Esophagus (tissue), 2 donors: ENCODE measurements at regions not wholly inside any gene's neighbourhood (a gene's known extent, or its start where the extent isn't known, plus 50 kb on each side); places are given as distances from the start of the nearest gene placed in this dataset.

ENCODE experiments used
- H3K27ac ChIP-seq, 2 donors: one replicate each; pipeline ENCODE4 v1.5.1; 2013; ENCODE audit warnings: low read depth in 2 of 2, mild to moderate bottlenecking in 2 of 2, inconsistent platforms in 1 of 2, low read length in 1 of 2, moderate library complexity in 1 of 2
- H3K27me3 ChIP-seq, 2 donors: one replicate each; pipeline ENCODE4 v1.6.1; 2013; ENCODE audit warnings: low read length in 2 of 2, control low read depth in 1 of 2, mild to moderate bottlenecking in 1 of 2; ENCODE audit not compliant: insufficient read depth in 2 of 2, control insufficient read depth in 1 of 2
- H3K36me3 ChIP-seq, 2 donors: one replicate each; pipeline ENCODE4 v1.6.1; 2013; ENCODE audit warnings: low read length in 1 of 2; ENCODE audit not compliant: control insufficient read depth in 2 of 2, insufficient read depth in 2 of 2
- H3K4me1 ChIP-seq, 2 donors: one replicate each; pipeline ENCODE4 v1.6.1; 2013; ENCODE audit warnings: low read length in 1 of 2; ENCODE audit not compliant: control insufficient read depth in 2 of 2, insufficient read depth in 2 of 2
- H3K4me3 ChIP-seq, 2 donors: one replicate each; pipeline ENCODE4 v1.5.1; 2013; ENCODE audit warnings: low read length in 2 of 2, mild to moderate bottlenecking in 2 of 2, low read depth in 1 of 2, moderate library complexity in 1 of 2
- H3K9me3 ChIP-seq, 2 donors: one replicate each; pipeline ENCODE4 v1.6.1; 2013; ENCODE audit warnings: mild to moderate bottlenecking in 2 of 2, low read depth in 1 of 2, low read length in 1 of 2, moderate library complexity in 1 of 2; ENCODE audit not compliant: control insufficient read depth in 2 of 2, insufficient read depth in 1 of 2
- WGBS, 2 donors: extraction: QIAGEN DNeasy Blood & Tissue Kit; methylation state at CpG; one replicate each; pipeline ENCODE4 v1.1.7; 2013; 5-methylcytosine and 5-hydroxymethylcytosine counted together
- donor health status: healthy with polysubstance abuse.
- donor health status: Bipolar disorder and iron deficiency.

DNA sequence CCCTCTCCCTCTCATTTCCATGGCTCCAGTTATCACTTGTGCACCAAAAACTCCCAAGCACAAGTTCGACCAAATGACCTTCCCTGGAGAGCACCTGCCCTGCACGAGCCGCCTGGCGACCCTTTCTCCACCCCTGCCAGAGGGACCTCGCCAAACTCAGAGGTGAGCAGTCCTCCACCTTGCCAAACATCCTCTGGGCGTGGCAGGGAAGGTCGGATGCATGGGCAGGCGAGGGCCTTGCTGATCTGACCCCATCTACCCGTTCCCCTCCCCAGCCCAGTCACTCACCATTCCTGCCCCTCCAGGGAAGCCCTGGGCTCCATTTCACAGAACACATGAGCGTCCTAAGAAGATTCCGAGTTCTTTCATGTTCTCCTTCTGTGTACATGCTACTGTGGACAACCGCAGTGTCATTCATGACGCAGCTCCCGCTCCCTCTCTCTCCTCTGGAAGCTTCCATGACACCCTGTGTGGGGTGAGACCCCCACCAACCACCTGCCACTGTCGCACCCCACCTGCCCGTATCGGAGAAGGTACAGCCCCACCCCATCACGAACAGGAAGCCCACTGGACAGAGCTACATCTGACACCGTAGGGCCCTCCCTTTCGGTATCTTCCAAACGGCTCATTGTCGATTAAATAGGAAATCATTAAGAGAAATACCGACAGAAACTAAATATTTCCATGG lies 104.3 kb downstream of the DACT2 start:
- Histone ChIP-seq H3K36me3 (no peaks in the 10 kb centered on the region), H3K27ac (no peak overlapping the region), H3K4me1 (no peaks in the 10 kb centered on the region), H3K9me3 (no peaks in the 10 kb centered on the region), H3K4me3 (no peak overlapping the region), H3K27me3 (no peaks in the 10 kb centered on the region)
- WGBS, 2 donors, result 78 to 83% methylated on average over 23 of the region's 23 CpGs

DNA sequence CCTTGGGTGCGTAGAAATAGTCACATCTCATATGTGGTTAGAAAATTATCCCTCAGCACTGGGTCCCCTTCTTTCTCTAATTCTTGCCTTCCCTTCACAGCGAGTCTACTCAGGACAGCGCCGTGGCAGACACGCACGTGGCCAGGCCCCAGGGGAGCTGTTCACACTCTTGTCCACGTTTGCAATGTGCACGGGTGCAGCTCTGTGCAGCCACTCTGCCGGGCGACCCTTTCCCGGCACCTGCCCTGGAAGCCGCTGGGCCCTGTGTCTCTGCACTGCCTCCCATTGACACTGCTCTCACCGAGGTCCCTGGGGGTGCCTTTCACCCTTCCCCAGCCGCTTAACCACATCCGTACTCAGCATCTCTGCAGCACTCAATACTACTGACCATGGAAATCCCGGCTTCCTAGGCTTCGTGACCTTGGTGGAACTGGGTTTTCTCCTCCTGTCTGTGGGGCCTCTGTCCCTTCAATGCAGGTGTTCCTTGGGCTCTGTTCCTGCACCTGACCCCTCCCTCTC lies 104.9 kb downstream of the DACT2 start:
- WGBS, 2 donors, result 86 to 92% methylated on average over 17 of the region's 17 CpGs
- no peaks in the 10 kb centered on the region for H3K36me3 ChIP-seq
- H3K4me3 ChIP-seq, result no peak overlapping the region
- no peak overlapping the region for H3K27ac ChIP-seq
- no peaks in the 10 kb centered on the region for H3K27me3 ChIP-seq
- H3K9me3 ChIP-seq, result no peaks in the 10 kb centered on the region
- no peaks in the 10 kb centered on the region for H3K4me1 ChIP-seq

- Histone ChIP-seq H3K27me3 (no peaks in the 10 kb centered on the region), H3K9me3 (no peaks in the 10 kb centered on the region)
- 93 to 94% methylated on average over 16 of the region's 16 CpGs for WGBS, 2 donors
These were observed 106.5 kb downstream of the DACT2 start for GRCh38 chr6:168213121-168213524.

DNA sequence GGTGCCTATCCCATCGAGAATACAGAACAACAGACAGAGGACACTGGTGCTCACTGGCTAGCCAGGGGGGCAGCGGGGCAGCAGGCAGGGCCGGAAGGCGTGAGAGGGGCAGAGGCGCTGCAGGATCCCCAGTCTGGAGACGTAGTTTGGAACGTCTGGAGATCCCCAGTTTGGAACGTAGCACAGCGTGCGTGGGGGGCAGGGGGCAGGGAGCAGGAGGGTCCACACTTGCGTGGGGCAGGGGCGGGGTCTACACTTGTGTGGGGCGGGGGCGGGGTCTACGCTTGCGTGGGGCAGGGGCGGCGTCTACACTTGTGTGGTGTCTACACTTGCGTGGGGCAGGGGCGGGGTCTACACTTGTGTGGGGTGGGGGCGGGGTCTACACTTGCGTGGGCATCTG lies 107.2 kb downstream of the DACT2 start:
- Histone ChIP-seq H3K9me3 (no peaks in the 10 kb centered on the region), H3K27ac (no peak overlapping the region), H3K4me3 (no peak overlapping the region), H3K36me3 (no peaks in the 10 kb centered on the region), H3K4me1 (peaks cover 2 to 5% of the 10 kb centered on the region in 2 donors), H3K27me3 (no peaks in the 10 kb centered on the region)
- 93 to 96% methylated on average over 15 to 22 of the region's 22 CpGs for WGBS, 2 donors

More at GRCh38 chr6:168213121-168213524, 106.5 kb downstream of the DACT2 start:
- Histone ChIP-seq H3K36me3 (no peaks in the 10 kb centered on the region), H3K4me1 (no peaks in the 10 kb centered on the region), H3K27ac (no peak overlapping the region), H3K4me3 (no peak overlapping the region)

GRCh38 chr6:168211681-168212080 lies 107.9 kb downstream of the DACT2 start:
- Histone ChIP-seq H3K9me3 (no peaks in the 10 kb centered on the region), H3K4me1 (peaks cover 2 to 7% of the 10 kb centered on the region in 2 donors), H3K27me3 (no peaks in the 10 kb centered on the region), H3K27ac (no peak overlapping the region), H3K36me3 (no peaks in the 10 kb centered on the region), H3K4me3 (no peak overlapping the region)
- WGBS, 2 donors, result 85 to 88% methylated on average over 7 of the region's 7 CpGs

DNA sequence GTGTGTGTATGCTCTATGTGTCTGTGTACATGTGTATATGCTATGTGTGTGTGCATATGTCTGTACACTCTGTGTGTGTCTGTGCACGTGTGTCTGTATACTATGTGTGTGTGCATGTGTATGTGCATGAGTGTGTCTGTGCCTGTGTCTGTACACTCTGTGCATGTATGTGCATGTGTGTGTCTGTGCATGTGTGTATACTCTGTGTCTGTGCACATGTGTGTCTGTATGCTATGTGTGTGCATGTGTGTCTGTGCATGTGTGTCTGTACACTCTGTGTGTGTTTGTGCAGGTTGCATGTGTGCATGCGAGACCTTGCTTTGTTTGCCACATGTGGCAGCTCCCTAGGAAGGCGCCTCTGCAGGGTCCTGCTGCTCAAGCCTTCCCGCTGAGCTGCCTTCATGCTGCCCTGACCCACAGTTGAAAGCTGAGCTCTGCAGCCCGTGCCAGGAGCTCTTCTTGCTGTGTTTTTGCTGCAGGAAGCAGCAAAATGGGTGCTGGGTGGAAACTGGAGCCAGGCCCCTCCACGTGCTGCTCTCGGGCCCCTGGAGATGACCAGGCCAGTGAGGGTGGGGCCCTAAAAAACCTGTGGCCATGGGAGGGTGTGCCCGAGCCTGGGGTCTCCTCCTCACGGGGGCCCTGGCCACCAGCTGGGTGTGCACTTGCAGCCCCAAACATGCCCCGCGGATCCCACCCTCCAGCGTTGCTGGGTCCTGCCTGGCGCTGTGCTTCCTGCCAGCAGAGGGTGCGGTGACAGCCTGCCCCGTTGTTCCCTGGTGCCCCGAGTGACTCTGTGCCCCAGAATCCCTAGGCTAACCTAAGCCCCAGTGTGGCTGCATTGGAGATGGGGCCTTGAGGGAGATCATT lies 109.1 kb downstream of the DACT2 start:
- peaks cover 2 to 7% of the 10 kb centered on the region in 2 donors for H3K4me1 ChIP-seq
- no peaks in the 10 kb centered on the region for H3K27me3 ChIP-seq
- H3K4me3 ChIP-seq, result no peak overlapping the region
- no peak overlapping the region for H3K27ac ChIP-seq
- H3K36me3 ChIP-seq, result no peaks in the 10 kb centered on the region
- 84% methylated on average over 16 of the region's 16 CpGs for WGBS, 2 donors
- no peaks in the 10 kb centered on the region for H3K9me3 ChIP-seq

DNA sequence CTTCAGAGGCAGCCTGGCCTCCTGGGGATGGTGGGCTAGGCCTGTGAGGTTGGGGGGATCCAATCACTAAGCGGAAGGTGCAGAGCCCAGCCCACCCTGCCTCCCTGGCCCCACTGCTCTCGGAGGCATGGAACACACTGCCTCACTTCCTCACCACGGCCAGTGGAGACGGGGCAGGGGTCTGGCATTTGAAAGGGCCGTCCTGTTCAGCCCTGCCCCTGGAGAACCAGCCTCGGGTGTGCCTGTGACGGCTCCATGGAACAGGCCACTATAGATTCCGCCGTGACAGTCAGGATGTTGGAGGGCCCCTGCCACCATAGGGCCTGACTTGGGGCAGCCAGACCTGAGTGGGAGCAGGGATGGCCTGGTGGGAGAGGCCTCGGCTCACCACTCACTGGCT lies 110.2 kb downstream of the DACT2 start:
- no peaks in the 10 kb centered on the region for H3K27me3 ChIP-seq
- H3K4me3 ChIP-seq, result no peak overlapping the region
- no peaks in the 10 kb centered on the region for H3K36me3 ChIP-seq
- 83 to 90% methylated on average over 10 of the region's 10 CpGs for WGBS, 2 donors
- H3K9me3 ChIP-seq, result no peaks in the 10 kb centered on the region
- no peak overlapping the region for H3K27ac ChIP-seq
- H3K4me1 ChIP-seq, result peaks cover 2 to 7% of the 10 kb centered on the region in 2 donors

GRCh38 chr6:168208854-168209253 lies 110.7 kb downstream of the DACT2 start:
- Histone ChIP-seq H3K36me3 (no peaks in the 10 kb centered on the region), H3K4me1 (peaks cover 2 to 7% of the 10 kb centered on the region in 2 donors), H3K27ac (no peak overlapping the region), H3K27me3 (no peaks in the 10 kb centered on the region), H3K9me3 (no peaks in the 10 kb centered on the region), H3K4me3 (no peak overlapping the region)
- 79 to 88% methylated on average over 10 of the region's 10 CpGs for WGBS, 2 donors

DNA sequence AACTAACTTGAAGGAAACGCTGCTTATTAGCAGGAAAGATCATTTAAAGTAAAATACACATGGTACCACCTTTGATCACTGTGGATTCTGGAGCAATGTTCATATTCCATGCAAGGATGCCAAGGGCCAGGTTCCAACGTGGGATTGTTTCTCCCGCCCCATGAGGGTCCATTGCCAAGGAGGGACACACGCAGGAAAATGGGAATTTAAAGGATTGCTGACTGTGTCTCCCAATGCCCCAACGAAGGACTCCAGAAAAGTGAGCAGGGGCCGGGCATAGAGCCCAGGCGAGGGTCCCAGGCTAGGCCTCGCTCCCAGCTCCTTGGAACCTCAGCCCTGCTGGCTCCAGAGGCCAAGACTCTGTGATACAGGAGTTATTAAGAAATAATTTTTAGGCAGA lies 111.2 kb downstream of the DACT2 start:
- no peaks in the 10 kb centered on the region for H3K36me3 ChIP-seq
- H3K27me3 ChIP-seq, result no peaks in the 10 kb centered on the region
- WGBS, 2 donors, result 87% methylated on average over 8 of the region's 8 CpGs
- H3K4me3 ChIP-seq, result no peak overlapping the region
- no peak overlapping the region for H3K27ac ChIP-seq
- no peaks in the 10 kb centered on the region for H3K9me3 ChIP-seq
- peaks cover 2 to 7% of the 10 kb centered on the region in 2 donors for H3K4me1 ChIP-seq
